GM23338 (cell line): ENCODE measurements at regions not wholly inside any gene's neighbourhood (a gene's known extent, or its start where the extent isn't known, plus 50 kb on each side); places are given as distances from the start of the nearest gene placed in this dataset.

ENCODE experiments used
- ATAC-seq: fragments of 200-7000 bp; cut with Tn5 transposase; 3 replicates; pipeline ENCODE4 v1.9.1; 2020
- DNase-seq: peaks from one replicate; pipeline ENCODE4 v3.0.0-alpha.2; 2015; ENCODE audit warnings: low spot score
- H2AFZ ChIP-seq: fragments of 200-600 bp; sonication (generic); 2 replicates; pipeline ENCODE4 v1.8.0; 2016; ENCODE audit warnings: antibody characterized with exemption, mild to moderate bottlenecking, moderate library complexity
- H3F3A ChIP-seq: fragments of 200-600 bp; sonication (generic); replicated peaks from 2 replicates; pipeline ENCODE4 v1.8.0; 2017; ENCODE audit warnings: antibody characterized with exemption, mixed run types, low read depth
- H3K27ac ChIP-seq: fragments of 200-600 bp; sonication (generic); 2 replicates; pipeline ENCODE4 v1.6.1; 2016; ENCODE audit warnings: low read depth
- H3K27me3 ChIP-seq: fragments of 200-600 bp; sonication (generic); 2 replicates; pipeline ENCODE4 v1.8.0; 2016; ENCODE audit warnings: mild to moderate bottlenecking, mixed run types, moderate library complexity; ENCODE audit not compliant: insufficient read depth
- H3K36me3 ChIP-seq: fragments of 200-600 bp; sonication (generic); 2 replicates; pipeline ENCODE4 v1.8.0; 2016; ENCODE audit warnings: mild to moderate bottlenecking; ENCODE audit not compliant: insufficient read depth
- H3K4me1 ChIP-seq: fragments of 200-600 bp; sonication (generic); 2 replicates; pipeline ENCODE4 v1.8.0; 2016; ENCODE audit warnings: mild to moderate bottlenecking, moderate library complexity; ENCODE audit not compliant: insufficient read depth
- H3K4me2 ChIP-seq: fragments of 200-600 bp; sonication (generic); 2 replicates; pipeline ENCODE4 v1.7.1; 2017; ENCODE audit warnings: mixed run types
- H3K4me3 ChIP-seq: fragments of 200-600 bp; sonication (generic); 2 replicates; pipeline ENCODE4 v1.6.1; 2016; ENCODE audit warnings: mixed run types
- H3K79me2 ChIP-seq: fragments of 200-600 bp; sonication (generic); replicated peaks from 2 replicates; pipeline ENCODE4 v1.8.0; 2017; ENCODE audit warnings: mild to moderate bottlenecking; ENCODE audit not compliant: insufficient read depth
- H3K9me2 ChIP-seq: fragments of 200-600 bp; sonication (generic); 2 replicates; pipeline ENCODE4 v1.8.0; 2017; ENCODE audit not compliant: insufficient read depth
- H4K20me1 ChIP-seq: fragments of 200-600 bp; sonication (generic); replicated peaks from 2 replicates; pipeline ENCODE4 v1.8.0; 2017; ENCODE audit warnings: mild to moderate bottlenecking; ENCODE audit not compliant: insufficient read depth
- H3K27ac Mint-ChIP-seq: 2 replicates; pipeline ENCODE4 v1.8.0; 2020; ENCODE audit warnings: inconsistent platforms, mild to moderate bottlenecking, moderate library complexity, mixed read lengths
- H3K27me3 Mint-ChIP-seq: 3 replicates; pipeline ENCODE4 v1.8.0; 2022; ENCODE audit warnings: low read depth, mild to moderate bottlenecking, moderate library complexity, mixed read lengths, inconsistent platforms; ENCODE audit not compliant: insufficient read depth, poor library complexity
- H3K36me3 Mint-ChIP-seq: 3 replicates; pipeline ENCODE4 v1.8.0; 2021; ENCODE audit warnings: low read depth, mild to moderate bottlenecking, inconsistent platforms, moderate library complexity, mixed read lengths
- H3K4me1 Mint-ChIP-seq: 3 replicates; pipeline ENCODE4 v1.8.0; 2020; ENCODE audit warnings: mild to moderate bottlenecking, inconsistent platforms, mixed read lengths
- H3K4me3 Mint-ChIP-seq: 3 replicates; pipeline ENCODE4 v1.8.0; 2021; ENCODE audit warnings: moderate library complexity, mild to moderate bottlenecking, inconsistent platforms, mixed read lengths
- H3K9me3 Mint-ChIP-seq: 3 replicates; pipeline ENCODE4 v1.8.0; 2020; ENCODE audit warnings: moderate library complexity, mild to moderate bottlenecking, inconsistent platforms, mixed read lengths
- CREB1 ChIP-seq: fragments of 250-450 bp; sonication (Bioruptor Pico); IDR thresholded peaks from 2 replicates; pipeline ENCODE4 v1.5.0; 2020; ENCODE audit warnings: low read depth, mild to moderate bottlenecking, moderate library complexity
- CTCF ChIP-seq, 2 experiments: fragments of 200-600 bp in 1 of 2; sonication (generic) in 1 of 2; conservative IDR thresholded peaks; 2 replicates each; pipeline versions ENCODE4 v1.5.1 to v1.6.1; 2016 to 2017; ENCODE audit warnings: antibody characterized with exemption in 2 of 2, low read depth in 2 of 2, mild to moderate bottlenecking in 2 of 2, moderate library complexity in 1 of 2
- ETS1 ChIP-seq: IDR thresholded peaks from 2 replicates; pipeline ENCODE4 v1.6.1; 2016; ENCODE audit warnings: antibody characterized with exemption
- EZH2 ChIP-seq: fragments of 200-600 bp; sonication (generic); IDR thresholded peaks from one replicate; pipeline ENCODE4 v1.8.0; 2017; ENCODE audit warnings: antibody characterized with exemption, mild to moderate bottlenecking, low read depth; ENCODE audit not compliant: unreplicated experiment
- EZH2phosphoT487 ChIP-seq: fragments of 200-600 bp; sonication (generic); IDR thresholded peaks from one replicate; pipeline ENCODE4 v1.8.1; 2018; ENCODE audit warnings: antibody characterized with exemption; ENCODE audit not compliant: unreplicated experiment
- JUNB ChIP-seq: IDR thresholded peaks from one replicate; pipeline ENCODE4 v1.6.1; 2016; ENCODE audit warnings: antibody characterized with exemption; ENCODE audit not compliant: unreplicated experiment
- NANOG ChIP-seq: IDR thresholded peaks from 2 replicates; pipeline ENCODE4 v1.6.1; 2016; ENCODE audit warnings: antibody characterized with exemption, borderline replicate concordance
- POLR2AphosphoS5 ChIP-seq: IDR thresholded peaks from 2 replicates; pipeline ENCODE4 v1.6.1; 2016; ENCODE audit warnings: antibody characterized with exemption, low read depth
- STAT1 ChIP-seq: IDR thresholded peaks from one replicate; pipeline ENCODE4 v1.6.1; 2016; ENCODE audit warnings: antibody characterized with exemption; ENCODE audit not compliant: unreplicated experiment
- ZNF114 ChIP-seq: fragments of 250-450 bp; sonication (Bioruptor Pico); IDR thresholded peaks from 2 replicates; pipeline ENCODE4 v1.5.0; 2020; ENCODE audit warnings: mild to moderate bottlenecking, moderate library complexity
- ZNF331 ChIP-seq: fragments of 250-450 bp; sonication (Bioruptor Pico); IDR thresholded peaks from 2 replicates; pipeline ENCODE4 v1.5.0; 2020; ENCODE audit warnings: low read depth, mild to moderate bottlenecking, moderate library complexity
- ZNF462 ChIP-seq: fragments of 250-450 bp; sonication (Bioruptor Pico); IDR thresholded peaks from 2 replicates; pipeline ENCODE4 v1.5.0; 2020; ENCODE audit warnings: mild to moderate bottlenecking, moderate library complexity

- H4K20me1 ChIP-seq, result no peaks in the 10 kb centered on the region
- H3F3A ChIP-seq, result no peaks in the 10 kb centered on the region
- DNase-seq, result no peak
- Mint-ChIP-seq H3K36me3 (no peaks in the 10 kb centered on the region), H3K27ac (no peak overlapping the region; the same call in 1 of the 2 replicates), H3K9me3 (peaks cover 6% of the 10 kb centered on the region; the same call in 2 of the 3 replicates), H3K27me3 (no peaks in the 10 kb centered on the region), H3K4me1 (no peaks in the 10 kb centered on the region; the same call in 2 of the 3 replicates), H3K4me3 (no peak overlapping the region)
- no peaks in the 10 kb centered on the region for H3K27me3 ChIP-seq
- no peaks in the 10 kb centered on the region for H3K36me3 ChIP-seq
- H3K4me3 ChIP-seq, result no peak overlapping the region
- H3K27ac ChIP-seq, result no peak overlapping the region
- peak overlapping the region; percentile 15; the same call in 1 of the 2 replicates for H2AFZ ChIP-seq
- H3K9me2 ChIP-seq, result no peaks in the 10 kb centered on the region
- no peaks in the 10 kb centered on the region for H3K4me1 ChIP-seq
- no peak for TF ChIP-seq EZH2
- TF ChIP-seq ZNF462 (CRISPR knock-in tag), result no peak
- no peak for ATAC-seq
- H3K4me2 ChIP-seq, result no peak overlapping the region
- no peaks in the 10 kb centered on the region for H3K79me2 ChIP-seq
These were observed 334.7 kb upstream of the PRMT6 start for GRCh38 chr1:106721790-106722189.

- Histone ChIP-seq H2AFZ (peak overlapping the region; percentile 15; the same call in 1 of the 2 replicates), H4K20me1 (no peaks in the 10 kb centered on the region), H3K27me3 (no peaks in the 10 kb centered on the region), H3K9me2 (no peaks in the 10 kb centered on the region), H3K27ac (no peak overlapping the region), H3K4me3 (no peak overlapping the region), H3F3A (no peaks in the 10 kb centered on the region), H3K79me2 (no peaks in the 10 kb centered on the region), H3K4me2 (no peak overlapping the region), H3K4me1 (peaks cover 3% of the 10 kb centered on the region; the same call in 1 of the 2 replicates), H3K36me3 (no peaks in the 10 kb centered on the region)
- Mint-ChIP-seq H3K36me3 (no peaks in the 10 kb centered on the region), H3K4me1 (peaks cover 3% of the 10 kb centered on the region; the same call in 2 of the 3 replicates), H3K27me3 (no peaks in the 10 kb centered on the region), H3K4me3 (no peak overlapping the region), H3K27ac (no peak overlapping the region), H3K9me3 (peaks cover 6% of the 10 kb centered on the region; the same call in 2 of the 3 replicates)
- no peak for DNase-seq
- ATAC-seq, result no peak
- no peak for TF ChIP-seq CTCF (conservative IDR thresholded peaks at IDR 0.05; ENCODE audit: low read depth in 2 of 2)
- TF ChIP-seq NANOG, result no peak
- TF ChIP-seq ZNF331 (CRISPR knock-in tag), result no peak
- no peak for TF ChIP-seq STAT1
- TF ChIP-seq ZNF114, result no peak
- TF ChIP-seq POLR2AphosphoS5, result no peak
- no peak for TF ChIP-seq EZH2
- no peak for TF ChIP-seq JUNB
- no peak for TF ChIP-seq ETS1
- TF ChIP-seq CREB1, result no peak
- TF ChIP-seq EZH2phosphoT487, result no peak
These were observed 334.0 kb upstream of the PRMT6 start for GRCh38 chr1:106722466-106722865.
